Activated CD4-positive, alpha-beta T cell treated with anti-CD3 and anti-CD28 coated beads, Interleukin-10, Interleukin-2, amounts not matched to agents 100 ng/mL and 50 ng/mL, durations not matched to agents 16 hours and 8 hours (primary cell): ENCODE measurements at regions not wholly inside any gene's neighbourhood (a gene's known extent, or its start where the extent isn't known, plus 50 kb on each side); places are given as distances from the start of the nearest gene placed in this dataset.
"Not testable (repeated sequence)": the region's sequence is repeated elsewhere in the genome, so short reads cannot be mapped to it uniquely, and the experiment has no call there.

Experiments used
- DNase-seq: peaks from one replicate; pipeline ENCODE4 v3.0.0-alpha.2; 2020

GRCh38 chr4:117014236-117014635 lies 71.1 kb downstream of the TRAM1L1 start:
- DNase-seq, result no peak

- DNase-seq, result no peak
Measured at GRCh38 chr4:117010671-117011070, 74.7 kb downstream of the TRAM1L1 start.

GRCh38 chr4:117001077-117001476 lies 84.3 kb downstream of the TRAM1L1 start:
- no peak for DNase-seq

- no peak for DNase-seq
Measured at GRCh38 chr4:116982656-116983055, 102.7 kb downstream of the TRAM1L1 start.

- not testable (repeated sequence) for DNase-seq
Measured at GRCh38 chr4:116980436-116980835, 104.9 kb downstream of the TRAM1L1 start.

- no peak for DNase-seq
Measured at GRCh38 chr4:116959045-116959444, 126.3 kb downstream of the TRAM1L1 start.

GRCh38 chr4:116953947-116954346 lies 131.4 kb downstream of the TRAM1L1 start:
- no peak for DNase-seq

- DNase-seq, result no peak
Measured at GRCh38 chr4:116952530-116953136, 132.7 kb downstream of the TRAM1L1 start.

GRCh38 chr4:116949856-116950255 lies 135.5 kb downstream of the TRAM1L1 start:
- no peak for DNase-seq

GRCh38 chr4:116942315-116942714 lies 143.1 kb downstream of the TRAM1L1 start:
- DNase-seq, result no peak

GRCh38 chr4:116930329-116930728 lies 155.0 kb downstream of the TRAM1L1 start:
- no peak for DNase-seq

GRCh38 chr4:116926631-116927295 lies 158.6 kb downstream of the TRAM1L1 start:
- DNase-seq, result no peak

- no peak for DNase-seq
Measured at GRCh38 chr4:116925900-116926457, 159.4 kb downstream of the TRAM1L1 start.

- no peak for DNase-seq
Measured at GRCh38 chr4:116923389-116923788, 162.0 kb downstream of the TRAM1L1 start.

GRCh38 chr4:116913451-116913850 lies 171.9 kb downstream of the TRAM1L1 start:
- no peak for DNase-seq

GRCh38 chr4:116906758-116907157 lies 178.6 kb downstream of the TRAM1L1 start:
- no peak for DNase-seq

- DNase-seq, result no peak
Measured at GRCh38 chr4:116899561-116899960, 185.8 kb downstream of the TRAM1L1 start.

GRCh38 chr4:116885579-116885978 lies 199.8 kb downstream of the TRAM1L1 start:
- DNase-seq, result no peak

- DNase-seq, result no peak
Measured at GRCh38 chr4:116882503-116882902, 202.9 kb downstream of the TRAM1L1 start.

- DNase-seq, result no peak
Measured at GRCh38 chr4:116881077-116881476, 204.3 kb downstream of the TRAM1L1 start.

- DNase-seq, result no peak
Measured at GRCh38 chr4:116880625-116881024, 204.8 kb downstream of the TRAM1L1 start.

GRCh38 chr4:116878280-116878679 lies 207.1 kb downstream of the TRAM1L1 start:
- DNase-seq, result no peak

- DNase-seq, result no peak
Measured at GRCh38 chr4:116877069-116877468, 208.3 kb downstream of the TRAM1L1 start.

- DNase-seq, result no peak
Measured at GRCh38 chr4:116872941-116873340, 212.4 kb downstream of the TRAM1L1 start.

GRCh38 chr4:116872308-116872707 lies 213.1 kb downstream of the TRAM1L1 start:
- DNase-seq, result no peak
